Cardiac fibroblast (primary cell): ENCODE measurements at regions not wholly inside any gene's neighbourhood (a gene's known extent, or its start where the extent isn't known, plus 50 kb on each side); places are given as distances from the start of the nearest gene placed in this dataset.
"Not testable (repeated sequence)": the region's sequence is repeated elsewhere in the genome, so short reads cannot be mapped to it uniquely, and the experiment has no call there.

ENCODE experiments used
- DNase-seq, 2 donors: peaks; one replicate each; pipeline versions ENCODE4 v3.0.0 to v3.0.0-alpha.2; 2010; ENCODE audit warnings: low read depth in 2 of 2
- H3K4me3 ChIP-seq, 2 donors: replicated peaks in 1 of 2; 1 replicate in 1 of 2; 2 replicates in 1 of 2; pipeline ENCODE4 v1.5.1; 2011; ENCODE audit warnings: low read depth in 2 of 2, low read length in 2 of 2, mild to moderate bottlenecking in 2 of 2, moderate library complexity in 1 of 2
- CTCF ChIP-seq: IDR thresholded peaks from one replicate; pipeline ENCODE4 v1.5.1; 2011; ENCODE audit warnings: low read depth, mild to moderate bottlenecking, low read length, inconsistent platforms

- peak; percentile 86 for TF ChIP-seq CTCF
- DNase-seq, result no peak
- H3K4me3 ChIP-seq, result no peak overlapping the region
Measured at GRCh38 chr6:85348643-85349042, 101.2 kb upstream of the NT5E start.

DNA sequence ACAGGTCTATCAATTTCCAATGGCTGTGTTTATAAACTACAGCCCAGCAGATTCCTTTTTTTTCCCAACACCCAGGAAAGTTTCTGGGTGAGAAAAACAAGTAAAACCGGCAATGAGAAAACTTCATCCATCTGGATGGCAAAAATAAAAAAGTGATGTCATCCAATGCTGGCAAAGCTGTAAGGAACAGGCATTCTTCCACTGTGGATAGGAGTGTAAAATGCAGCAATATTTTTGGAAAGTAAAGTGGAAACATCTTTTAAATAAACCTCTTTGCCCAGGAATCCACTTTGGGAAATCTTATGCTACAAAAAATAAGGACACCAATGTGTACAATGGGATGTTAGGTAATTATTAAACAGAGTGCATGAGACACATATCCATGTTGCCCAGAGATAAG lies 102.1 kb upstream of the NT5E start:
- no peak overlapping the region for H3K4me3 ChIP-seq
- no peak for DNase-seq
- TF ChIP-seq CTCF, result no peak

DNA sequence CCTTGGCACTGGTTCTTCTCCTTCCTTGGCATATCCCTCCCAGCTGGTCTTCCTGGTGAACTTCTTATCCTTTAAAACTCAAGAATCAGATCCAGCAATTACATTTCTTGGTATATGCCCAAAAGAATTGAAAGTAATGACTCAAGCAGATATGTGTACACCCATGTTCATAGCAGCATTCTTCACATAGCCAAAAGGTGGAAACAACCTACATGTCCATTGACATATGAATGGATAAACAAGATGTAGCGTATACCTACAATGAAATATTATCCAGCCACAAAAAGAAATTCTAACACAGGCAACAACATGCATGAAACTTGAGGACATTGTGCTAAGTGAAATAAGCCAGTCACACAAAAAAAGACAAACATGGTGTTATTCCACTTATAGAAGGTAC lies 103.7 kb upstream of the NT5E start:
- H3K4me3 ChIP-seq, result no peak overlapping the region
- TF ChIP-seq CTCF, result no peak
- no peak for DNase-seq

DNA sequence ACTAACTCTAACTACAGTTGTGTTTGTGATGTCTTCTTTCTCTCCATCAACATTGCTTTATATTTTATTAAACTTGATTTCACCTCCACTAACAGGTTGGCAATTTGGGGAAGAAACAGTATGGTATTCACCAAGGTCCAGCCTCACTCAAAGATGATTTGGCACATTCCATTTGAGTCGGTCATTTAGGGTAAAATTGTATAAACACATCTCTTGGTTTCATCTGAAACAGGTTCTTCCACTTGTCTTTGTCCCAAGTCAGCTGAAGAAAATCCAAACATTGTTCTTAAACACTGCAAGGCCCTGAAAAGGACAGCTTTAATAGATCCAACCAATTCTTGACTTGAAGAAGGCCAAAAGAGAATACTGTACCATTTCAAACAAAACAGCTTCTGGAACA lies 104.9 kb upstream of the NT5E start:
- DNase-seq, result no peak
- no peak for TF ChIP-seq CTCF
- no peak overlapping the region for H3K4me3 ChIP-seq

DNA sequence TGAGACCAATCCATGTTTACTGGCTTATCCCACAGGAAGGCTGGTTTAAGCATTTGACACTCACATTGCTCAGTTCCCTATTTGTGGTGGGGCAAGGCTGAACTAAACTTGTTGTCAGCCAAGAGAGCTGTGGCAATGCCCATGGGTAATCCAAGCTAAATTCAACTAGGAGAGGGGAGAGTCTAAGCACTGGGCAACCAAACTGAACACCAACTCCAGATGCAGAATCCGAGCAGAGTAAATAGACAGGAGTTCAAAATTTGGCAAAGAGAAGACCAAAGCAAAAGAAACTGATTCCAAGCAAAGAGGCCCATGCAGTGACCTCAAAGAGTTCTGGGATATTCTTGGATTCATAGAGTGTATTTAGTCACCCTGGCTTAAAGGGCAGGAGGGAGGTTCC lies 106.5 kb upstream of the NT5E start:
- no peak for DNase-seq
- TF ChIP-seq CTCF, result no peak
- no peak overlapping the region for H3K4me3 ChIP-seq

DNA sequence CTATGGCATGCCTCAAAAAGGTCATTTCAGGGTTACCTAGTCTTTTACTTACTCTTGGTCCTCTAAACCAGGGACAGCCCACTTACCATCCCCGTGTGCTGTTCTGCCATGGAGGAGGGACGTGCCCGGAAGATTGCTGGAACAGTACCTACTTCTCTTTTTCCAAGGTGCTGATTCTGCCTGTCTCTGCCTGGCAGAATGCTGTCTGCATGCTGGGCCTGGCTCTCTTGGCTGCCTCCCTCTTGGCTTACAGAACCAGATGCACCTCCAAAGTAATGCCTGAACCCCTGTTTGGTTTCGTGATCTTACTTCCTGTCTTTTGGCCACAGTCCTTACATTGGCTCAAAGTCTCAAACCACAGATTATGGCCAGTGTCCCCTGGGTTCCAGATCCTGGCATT lies 120.7 kb upstream of the NT5E start:
- DNase-seq, result no peak
- no peak for TF ChIP-seq CTCF

GRCh38 chr6:85325811-85326210 lies 124.1 kb upstream of the NT5E start:
- DNase-seq, H3K4me3 ChIP-seq: not testable (repeated sequence)

More for the DNA sequence above, 120.7 kb upstream of the NT5E start:
- H3K4me3 ChIP-seq, result no peak overlapping the region
